ENCODE measurements at regions not wholly inside any gene's neighbourhood (a gene's known extent, or its start where the extent isn't known, plus 50 kb on each side); places are given as distances from the start of the nearest gene placed in this dataset.

- Histone ChIP-seq H3K36me3 (no peaks in the 10 kb centered on the region), H3K4me1 (no peaks in the 10 kb centered on the region), H3K4me2 (no peak overlapping the region), H3K27ac (no peak overlapping the region), H3K27me3 (no peaks in the 10 kb centered on the region), H3K4me3 (no peak overlapping the region), H3K9me3 (peaks cover 17% of the 10 kb centered on the region), H3K9ac (no peak overlapping the region), H4K20me1 (no peaks in the 10 kb centered on the region)
- no peak for TF ChIP-seq Cebpa-rat (IDR thresholded peaks at IDR 0.05)
Observed at GRCh38 chr16:74141015-74141414, 155.6 kb upstream of the PSMD7 start.

- no peaks in the 10 kb centered on the region for H3K27me3 ChIP-seq
- no peaks in the 10 kb centered on the region for H4K20me1 ChIP-seq
- H3K4me1 ChIP-seq: no peaks in the 10 kb centered on the region
- TF ChIP-seq Cebpa-rat (IDR thresholded peaks at IDR 0.05): no peak
- no peak overlapping the region for H3K4me2 ChIP-seq
- no peak overlapping the region for H3K4me3 ChIP-seq
- no peaks in the 10 kb centered on the region for H3K36me3 ChIP-seq
- H3K27ac ChIP-seq: no peak overlapping the region
- peaks cover 17% of the 10 kb centered on the region for H3K9me3 ChIP-seq
- H3K9ac ChIP-seq: no peak overlapping the region
Observed at GRCh38 chr16:74140557-74140956, 156.1 kb upstream of the PSMD7 start.

- Histone ChIP-seq H3K4me2 (no peak overlapping the region), H3K27me3 (no peaks in the 10 kb centered on the region), H3K9ac (no peak overlapping the region), H3K36me3 (no peaks in the 10 kb centered on the region), H3K27ac (no peak overlapping the region), H3K4me1 (no peaks in the 10 kb centered on the region), H3K4me3 (no peak overlapping the region), H4K20me1 (no peaks in the 10 kb centered on the region), H3K9me3 (no peaks in the 10 kb centered on the region; the same call in 1 of the 2 replicates)
- no peak for TF ChIP-seq Cebpa-rat (IDR thresholded peaks at IDR 0.05)
Observed at GRCh38 chr16:74123826-74124225, 172.8 kb upstream of the PSMD7 start.

- Histone ChIP-seq H3K36me3 (no peaks in the 10 kb centered on the region), H3K27me3 (no peaks in the 10 kb centered on the region), H3K4me1 (no peaks in the 10 kb centered on the region), H3K4me2 (no peak overlapping the region), H3K9ac (no peak overlapping the region), H3K9me3 (no peaks in the 10 kb centered on the region; the same call in 1 of the 2 replicates), H3K4me3 (no peak overlapping the region), H4K20me1 (no peaks in the 10 kb centered on the region), H3K27ac (no peak overlapping the region)
- TF ChIP-seq Cebpa-rat (IDR thresholded peaks at IDR 0.05): no peak
Observed at GRCh38 chr16:74123195-74123594, 173.4 kb upstream of the PSMD7 start.

- Histone ChIP-seq H3K4me3 (no peak overlapping the region), H3K9ac (no peak overlapping the region), H3K27ac (no peak overlapping the region), H3K36me3 (no peaks in the 10 kb centered on the region), H3K4me1 (no peaks in the 10 kb centered on the region), H4K20me1 (no peaks in the 10 kb centered on the region), H3K27me3 (no peaks in the 10 kb centered on the region), H3K9me3 (no peaks in the 10 kb centered on the region), H3K4me2 (no peak overlapping the region)
- TF ChIP-seq Cebpa-rat (IDR thresholded peaks at IDR 0.05): no peak
Observed at GRCh38 chr16:74117798-74118197, 178.8 kb upstream of the PSMD7 start.

- TF ChIP-seq Cebpa-rat (IDR thresholded peaks at IDR 0.05): no peak
- Histone ChIP-seq H4K20me1 (no peaks in the 10 kb centered on the region), H3K4me2 (no peak overlapping the region), H3K4me1 (no peaks in the 10 kb centered on the region), H3K36me3 (no peaks in the 10 kb centered on the region), H3K27me3 (no peaks in the 10 kb centered on the region), H3K27ac (no peak overlapping the region), H3K4me3 (no peak overlapping the region), H3K9me3 (no peaks in the 10 kb centered on the region), H3K9ac (no peak overlapping the region)
Observed at GRCh38 chr16:74113545-74113944, 183.1 kb upstream of the PSMD7 start.

- no peak for TF ChIP-seq Cebpa-rat (IDR thresholded peaks at IDR 0.05)
- no peaks in the 10 kb centered on the region for H3K4me1 ChIP-seq
- no peaks in the 10 kb centered on the region for H3K27me3 ChIP-seq
- no peak overlapping the region for H3K4me2 ChIP-seq
- no peaks in the 10 kb centered on the region for H4K20me1 ChIP-seq
- H3K4me3 ChIP-seq: no peak overlapping the region
- no peak overlapping the region for H3K9ac ChIP-seq
- H3K36me3 ChIP-seq: no peaks in the 10 kb centered on the region
- H3K27ac ChIP-seq: no peak overlapping the region
- H3K9me3 ChIP-seq: no peaks in the 10 kb centered on the region
Observed at GRCh38 chr16:74111456-74111982, 185.1 kb upstream of the PSMD7 start.

GRCh38 chr16:74107795-74108610 is 188.6 kb upstream of the PSMD7 start:
- no peak overlapping the region for H3K27ac ChIP-seq

GRCh38 chr16:74104022-74104421 is 192.6 kb upstream of the PSMD7 start:
- no peak overlapping the region for H3K9ac ChIP-seq
- H3K36me3 ChIP-seq: no peaks in the 10 kb centered on the region
- no peaks in the 10 kb centered on the region for H3K27me3 ChIP-seq
- no peaks in the 10 kb centered on the region for H4K20me1 ChIP-seq
- H3K4me3 ChIP-seq: no peak overlapping the region
- no peak overlapping the region for H3K4me2 ChIP-seq
- no peaks in the 10 kb centered on the region for H3K9me3 ChIP-seq
- no peak for TF ChIP-seq Cebpa-rat (IDR thresholded peaks at IDR 0.05)
- H3K4me1 ChIP-seq: peaks cover 6% of the 10 kb centered on the region
- H3K27ac ChIP-seq: no peak overlapping the region

More at GRCh38 chr16:74107795-74108610, 188.6 kb upstream of the PSMD7 start:
- Histone ChIP-seq H3K9ac (no peak overlapping the region), H3K9me3 (no peaks in the 10 kb centered on the region), H3K4me3 (no peak overlapping the region), H3K4me2 (no peak overlapping the region), H3K4me1 (no peaks in the 10 kb centered on the region), H3K36me3 (no peaks in the 10 kb centered on the region), H4K20me1 (no peaks in the 10 kb centered on the region), H3K27me3 (no peaks in the 10 kb centered on the region)
- no peak for TF ChIP-seq Cebpa-rat (IDR thresholded peaks at IDR 0.05)

- H3K27me3 ChIP-seq: no peaks in the 10 kb centered on the region
- H3K36me3 ChIP-seq: no peaks in the 10 kb centered on the region
- H3K4me3 ChIP-seq: no peak overlapping the region
- no peak overlapping the region for H3K27ac ChIP-seq
- H3K4me1 ChIP-seq: peaks cover 6% of the 10 kb centered on the region
- no peak overlapping the region for H3K9ac ChIP-seq
- H3K9me3 ChIP-seq: no peaks in the 10 kb centered on the region
- no peaks in the 10 kb centered on the region for H4K20me1 ChIP-seq
- no peak overlapping the region for H3K4me2 ChIP-seq
- no peak for TF ChIP-seq Cebpa-rat (IDR thresholded peaks at IDR 0.05)
Observed at GRCh38 chr16:74101379-74102137, 195.1 kb upstream of the PSMD7 start.

Data from BLaER1 (cell line).